Ovary (tissue), 3 donors: ENCODE measurements at regions not wholly inside any gene's neighbourhood (a gene's known extent, or its start where the extent isn't known, plus 50 kb on each side); places are given as distances from the start of the nearest gene placed in this dataset.

ENCODE experiments used
- EP300 ChIP-seq: sonication (generic); formaldehyde crosslinking; IDR thresholded peaks from one replicate; pipeline ENCODE4 v1.6.1; 2017; ENCODE audit warnings: antibody characterized with exemption
- TF ChIP-seq, protein P1 (sequence below), 3 donors: fragments of 450-650 bp in 2 of 3; fragments of 200-600 bp in 1 of 3; IDR thresholded peaks; one replicate each; pipeline versions ENCODE4 v1.5.1 to v1.8.0; 2016 to 2022; ENCODE audit warnings: antibody characterized with exemption in 3 of 3, mild to moderate bottlenecking in 1 of 3
- donor health status: DM: no; HTN: no; CAD: no.

DNA sequence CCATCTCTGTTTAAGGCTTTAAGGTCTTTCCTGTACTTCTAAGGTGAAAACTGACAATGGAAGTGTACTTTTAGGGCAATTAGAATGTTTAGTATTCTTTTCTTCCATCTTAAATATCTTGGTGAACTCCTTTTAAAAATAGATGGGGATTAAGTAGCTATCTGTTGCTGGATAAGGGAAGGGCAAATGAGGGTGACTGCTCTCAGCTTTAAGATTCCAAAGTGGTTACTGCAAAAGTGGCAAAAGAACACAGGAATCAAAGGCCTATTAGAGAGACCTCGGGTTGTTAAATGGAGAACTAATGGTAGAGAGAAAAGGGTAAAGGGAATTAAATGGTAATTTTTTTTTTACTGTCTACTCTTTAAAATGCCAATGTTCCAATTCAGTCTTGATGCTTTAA lies 774.1 kb upstream of the B3GALT2 start:
- TF ChIP-seq, protein P1, sequence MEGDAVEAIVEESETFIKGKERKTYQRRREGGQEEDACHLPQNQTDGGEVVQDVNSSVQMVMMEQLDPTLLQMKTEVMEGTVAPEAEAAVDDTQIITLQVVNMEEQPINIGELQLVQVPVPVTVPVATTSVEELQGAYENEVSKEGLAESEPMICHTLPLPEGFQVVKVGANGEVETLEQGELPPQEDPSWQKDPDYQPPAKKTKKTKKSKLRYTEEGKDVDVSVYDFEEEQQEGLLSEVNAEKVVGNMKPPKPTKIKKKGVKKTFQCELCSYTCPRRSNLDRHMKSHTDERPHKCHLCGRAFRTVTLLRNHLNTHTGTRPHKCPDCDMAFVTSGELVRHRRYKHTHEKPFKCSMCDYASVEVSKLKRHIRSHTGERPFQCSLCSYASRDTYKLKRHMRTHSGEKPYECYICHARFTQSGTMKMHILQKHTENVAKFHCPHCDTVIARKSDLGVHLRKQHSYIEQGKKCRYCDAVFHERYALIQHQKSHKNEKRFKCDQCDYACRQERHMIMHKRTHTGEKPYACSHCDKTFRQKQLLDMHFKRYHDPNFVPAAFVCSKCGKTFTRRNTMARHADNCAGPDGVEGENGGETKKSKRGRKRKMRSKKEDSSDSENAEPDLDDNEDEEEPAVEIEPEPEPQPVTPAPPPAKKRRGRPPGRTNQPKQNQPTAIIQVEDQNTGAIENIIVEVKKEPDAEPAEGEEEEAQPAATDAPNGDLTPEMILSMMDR (IDR thresholded peaks at IDR 0.05) = no peak
- no peak for TF ChIP-seq EP300
